ENCODE measurements at regions not wholly inside any gene's neighbourhood (a gene's known extent, or its start where the extent isn't known, plus 50 kb on each side); places are given as distances from the start of the nearest gene placed in this dataset.
"Not testable (repeated sequence)": the region's sequence is repeated elsewhere in the genome, so short reads cannot be mapped to it uniquely, and the experiment has no call there.

- DNase-seq (ENCODE audit: low read depth, low spot score): no peak
Observed at GRCh38 chr10:34015700-34016099, 681.2 kb upstream of the NRP1 start.

- DNase-seq (ENCODE audit: low read depth, low spot score): no peak
Observed at GRCh38 chr10:34013235-34013634, 678.8 kb upstream of the NRP1 start.

- DNase-seq (ENCODE audit: low read depth, low spot score): no peak
Observed at GRCh38 chr10:34010891-34011290, 676.4 kb upstream of the NRP1 start.

GRCh38 chr10:34010228-34010627, 675.8 kb upstream of the NRP1 start:
- not testable (repeated sequence) for DNase-seq (ENCODE audit: low read depth, low spot score)

GRCh38 chr10:34008656-34009055, 674.2 kb upstream of the NRP1 start:
- no peak for DNase-seq (ENCODE audit: low read depth, low spot score)

GRCh38 chr10:34006471-34006870, 672.0 kb upstream of the NRP1 start:
- no peak for DNase-seq (ENCODE audit: low read depth, low spot score)

- no peak for DNase-seq (ENCODE audit: low read depth, low spot score)
Observed at GRCh38 chr10:34003561-34003960, 669.1 kb upstream of the NRP1 start.

- no peak for DNase-seq (ENCODE audit: low read depth, low spot score)
Observed at GRCh38 chr10:34002896-34003295, 668.4 kb upstream of the NRP1 start.

- DNase-seq (ENCODE audit: low read depth, low spot score): no peak
Observed at GRCh38 chr10:34001831-34002230, 667.4 kb upstream of the NRP1 start.

GRCh38 chr10:34001087-34001580, 666.7 kb upstream of the NRP1 start:
- DNase-seq (ENCODE audit: low read depth, low spot score): no peak

- no peak for DNase-seq (ENCODE audit: low read depth, low spot score)
Observed at GRCh38 chr10:33993917-33994316, 659.5 kb upstream of the NRP1 start.

- no peak for DNase-seq (ENCODE audit: low read depth, low spot score)
Observed at GRCh38 chr10:33991924-33992323, 657.5 kb upstream of the NRP1 start.

- no peak for DNase-seq (ENCODE audit: low read depth, low spot score)
Observed at GRCh38 chr10:33986515-33986914, 652.0 kb upstream of the NRP1 start.

- DNase-seq (ENCODE audit: low read depth, low spot score): no peak
Observed at GRCh38 chr10:33986016-33986415, 651.5 kb upstream of the NRP1 start.

GRCh38 chr10:33982995-33983394, 648.5 kb upstream of the NRP1 start:
- DNase-seq (ENCODE audit: low read depth, low spot score): no peak

- no peak for DNase-seq (ENCODE audit: low read depth, low spot score)
Observed at GRCh38 chr10:33981301-33981700, 646.8 kb upstream of the NRP1 start.

GRCh38 chr10:33979195-33979594, 644.7 kb upstream of the NRP1 start:
- DNase-seq (ENCODE audit: low read depth, low spot score): no peak

GRCh38 chr10:33975481-33975880, 641.0 kb upstream of the NRP1 start:
- no peak for DNase-seq (ENCODE audit: low read depth, low spot score)

GRCh38 chr10:33974976-33975478, 640.6 kb upstream of the NRP1 start:
- no peak for DNase-seq (ENCODE audit: low read depth, low spot score)

- no peak for DNase-seq (ENCODE audit: low read depth, low spot score)
Observed at GRCh38 chr10:33968983-33969382, 634.5 kb upstream of the NRP1 start.

GRCh38 chr10:33967606-33968120, 633.2 kb upstream of the NRP1 start:
- no peak for DNase-seq (ENCODE audit: low read depth, low spot score)

- DNase-seq (ENCODE audit: low read depth, low spot score): no peak
Observed at GRCh38 chr10:33966946-33967345, 632.5 kb upstream of the NRP1 start.

- DNase-seq (ENCODE audit: low read depth, low spot score): no peak
Observed at GRCh38 chr10:33965795-33966581, 631.5 kb upstream of the NRP1 start.
